Stimulated activated effector memory CD8-positive, alpha-beta T cell treated with anti-CD3 and anti-CD28 coated beads, Interleukin-12 subunit alpha, Interleukin-12 subunit beta, amount 100 ng/mL, for 72 hours (primary cell): ENCODE measurements at regions not wholly inside any gene's neighbourhood (a gene's known extent, or its start where the extent isn't known, plus 50 kb on each side); places are given as distances from the start of the nearest gene placed in this dataset.
A peak's percentile ranks its signal among the peaks of the same experiment; 100 is the strongest.

Experiments used
- ATAC-seq: fragments of 150-1000 bp; cut with Tn5 transposase; 2 replicates; pipeline ENCODE4 v1.10.0; 2021
- DNase-seq, 2 donors: peaks; one replicate each; pipeline ENCODE4 v3.0.0; 2021 to 2022; ENCODE audit warnings: low spot score in 2 of 2
- H3K27ac Mint-ChIP-seq: one replicate; pipeline ENCODE4 v1.8.0; 2022; ENCODE audit warnings: mild to moderate bottlenecking, mixed read lengths
- H3K36me3 Mint-ChIP-seq: one replicate; pipeline ENCODE4 v1.8.0; 2022; ENCODE audit warnings: mild to moderate bottlenecking, mixed read lengths
- H3K4me1 Mint-ChIP-seq: one replicate; pipeline ENCODE4 v1.8.0; 2022; ENCODE audit warnings: mixed read lengths
- H3K4me3 Mint-ChIP-seq: one replicate; pipeline ENCODE4 v1.8.0; 2022; ENCODE audit warnings: mild to moderate bottlenecking, mixed read lengths
- H3K9me3 Mint-ChIP-seq: one replicate; pipeline ENCODE4 v1.8.0; 2022; ENCODE audit warnings: mixed read lengths

GRCh38 chr17:51439395-51440229, 179.3 kb downstream of the UTP18 start:
- Mint-ChIP-seq H3K4me3 (no peak overlapping the region), H3K36me3 (no peaks in the 10 kb centered on the region), H3K9me3 (no peaks in the 10 kb centered on the region), H3K4me1 (peaks cover 7% of the 10 kb centered on the region), H3K27ac (no peak overlapping the region)
- DNase-seq (no peak), ATAC-seq (no peak)

- Mint-ChIP-seq H3K4me3 (no peak overlapping the region), H3K36me3 (no peaks in the 10 kb centered on the region), H3K9me3 (no peaks in the 10 kb centered on the region), H3K27ac (no peak overlapping the region), H3K4me1 (no peaks in the 10 kb centered on the region)
- DNase-seq (peak in 1 of 2 donors; percentile 15), ATAC-seq (no peak)
Observed at GRCh38 chr17:51441431-51441830, 181.1 kb downstream of the UTP18 start.

GRCh38 chr17:51442088-51442865, 181.9 kb downstream of the UTP18 start:
- Mint-ChIP-seq H3K4me1 (no peaks in the 10 kb centered on the region), H3K4me3 (no peak overlapping the region), H3K36me3 (no peaks in the 10 kb centered on the region), H3K9me3 (no peaks in the 10 kb centered on the region), H3K27ac (no peak overlapping the region)
- peak in 1 of 2 donors; percentile 35 for DNase-seq
- peak; percentile 27 for ATAC-seq

GRCh38 chr17:51443646-51444045, 183.3 kb downstream of the UTP18 start:
- H3K36me3 Mint-ChIP-seq, result no peaks in the 10 kb centered on the region
- ATAC-seq, result no peak
- no peak overlapping the region for H3K27ac Mint-ChIP-seq
- no peak overlapping the region for H3K4me3 Mint-ChIP-seq
- DNase-seq, result no peak
- H3K9me3 Mint-ChIP-seq, result no peaks in the 10 kb centered on the region
- H3K4me1 Mint-ChIP-seq, result no peaks in the 10 kb centered on the region

GRCh38 chr17:51445946-51446345, 185.6 kb downstream of the UTP18 start:
- Mint-ChIP-seq H3K9me3 (no peaks in the 10 kb centered on the region), H3K4me1 (no peaks in the 10 kb centered on the region)
- no peak for ATAC-seq

GRCh38 chr17:51454456-51454978, 194.2 kb downstream of the UTP18 start:
- H3K27ac Mint-ChIP-seq, result no peak overlapping the region
- H3K9me3 Mint-ChIP-seq, result no peaks in the 10 kb centered on the region
- no peaks in the 10 kb centered on the region for H3K4me1 Mint-ChIP-seq
- no peaks in the 10 kb centered on the region for H3K36me3 Mint-ChIP-seq
- DNase-seq (no peak), ATAC-seq (no peak)
- H3K4me3 Mint-ChIP-seq, result no peak overlapping the region

More at GRCh38 chr17:51445946-51446345, 185.6 kb downstream of the UTP18 start:
- Mint-ChIP-seq H3K36me3 (no peaks in the 10 kb centered on the region), H3K27ac (no peak overlapping the region), H3K4me3 (no peak overlapping the region)
- no peak for DNase-seq

GRCh38 chr17:51455211-51455610, 194.9 kb downstream of the UTP18 start:
- Mint-ChIP-seq H3K27ac (no peak overlapping the region), H3K36me3 (no peaks in the 10 kb centered on the region), H3K9me3 (no peaks in the 10 kb centered on the region), H3K4me1 (no peaks in the 10 kb centered on the region), H3K4me3 (no peak overlapping the region)
- ATAC-seq, result no peak
- DNase-seq, result no peak

GRCh38 chr17:51455931-51456330, 195.6 kb downstream of the UTP18 start:
- no peaks in the 10 kb centered on the region for H3K36me3 Mint-ChIP-seq
- H3K4me3 Mint-ChIP-seq, result no peak overlapping the region
- ATAC-seq, result no peak
- no peaks in the 10 kb centered on the region for H3K9me3 Mint-ChIP-seq
- no peak for DNase-seq
- H3K27ac Mint-ChIP-seq, result no peak overlapping the region
- H3K4me1 Mint-ChIP-seq, result no peaks in the 10 kb centered on the region

- H3K36me3 Mint-ChIP-seq, result no peaks in the 10 kb centered on the region
- H3K4me1 Mint-ChIP-seq, result no peaks in the 10 kb centered on the region
- ATAC-seq, result peak; percentile 40
- no peak for DNase-seq
- no peaks in the 10 kb centered on the region for H3K9me3 Mint-ChIP-seq
- no peak overlapping the region for H3K4me3 Mint-ChIP-seq
- no peak overlapping the region for H3K27ac Mint-ChIP-seq
Observed at GRCh38 chr17:51456942-51457341, 196.6 kb downstream of the UTP18 start.

GRCh38 chr17:51461578-51462004, 201.2 kb downstream of the UTP18 start:
- H3K9me3 Mint-ChIP-seq, result no peaks in the 10 kb centered on the region
- H3K4me1 Mint-ChIP-seq, result no peaks in the 10 kb centered on the region
- no peak overlapping the region for H3K27ac Mint-ChIP-seq
- no peak overlapping the region for H3K4me3 Mint-ChIP-seq
- no peaks in the 10 kb centered on the region for H3K36me3 Mint-ChIP-seq
- ATAC-seq (peak; percentile 65), DNase-seq (peak; percentile 29 to 70)

GRCh38 chr17:51463353-51463752, 203.0 kb downstream of the UTP18 start:
- DNase-seq, result no peak
- no peak overlapping the region for H3K27ac Mint-ChIP-seq
- H3K4me1 Mint-ChIP-seq, result no peaks in the 10 kb centered on the region
- no peak overlapping the region for H3K4me3 Mint-ChIP-seq
- H3K36me3 Mint-ChIP-seq, result no peaks in the 10 kb centered on the region
- no peak for ATAC-seq
- H3K9me3 Mint-ChIP-seq, result no peaks in the 10 kb centered on the region

GRCh38 chr17:51467336-51467735, 207.0 kb downstream of the UTP18 start:
- H3K36me3 Mint-ChIP-seq, result no peaks in the 10 kb centered on the region
- no peak overlapping the region for H3K27ac Mint-ChIP-seq
- H3K9me3 Mint-ChIP-seq, result no peaks in the 10 kb centered on the region
- DNase-seq (no peak), ATAC-seq (no peak)
- no peak overlapping the region for H3K4me3 Mint-ChIP-seq
- no peaks in the 10 kb centered on the region for H3K4me1 Mint-ChIP-seq

GRCh38 chr17:51472670-51473205, 212.4 kb downstream of the UTP18 start:
- Mint-ChIP-seq H3K9me3 (no peaks in the 10 kb centered on the region), H3K27ac (no peak overlapping the region), H3K4me3 (no peak overlapping the region), H3K36me3 (no peaks in the 10 kb centered on the region), H3K4me1 (no peaks in the 10 kb centered on the region)
- ATAC-seq (no peak), DNase-seq (no peak)

GRCh38 chr17:51474764-51475163, 214.4 kb downstream of the UTP18 start:
- H3K4me1 Mint-ChIP-seq, result no peaks in the 10 kb centered on the region
- H3K36me3 Mint-ChIP-seq, result no peaks in the 10 kb centered on the region

GRCh38 chr17:51475730-51476129, 215.4 kb downstream of the UTP18 start:
- Mint-ChIP-seq H3K27ac (no peak overlapping the region), H3K4me1 (no peaks in the 10 kb centered on the region), H3K4me3 (no peak overlapping the region), H3K36me3 (no peaks in the 10 kb centered on the region), H3K9me3 (peaks cover under 1% of the 10 kb centered on the region)
- DNase-seq (no peak), ATAC-seq (no peak)

More at GRCh38 chr17:51474764-51475163, 214.4 kb downstream of the UTP18 start:
- Mint-ChIP-seq H3K4me3 (no peak overlapping the region), H3K9me3 (no peaks in the 10 kb centered on the region), H3K27ac (no peak overlapping the region)
- ATAC-seq (no peak), DNase-seq (no peak)
